ENCODE measurements at regions not wholly inside any gene's neighbourhood (a gene's known extent, or its start where the extent isn't known, plus 50 kb on each side); places are given as distances from the start of the nearest gene placed in this dataset.

DNA sequence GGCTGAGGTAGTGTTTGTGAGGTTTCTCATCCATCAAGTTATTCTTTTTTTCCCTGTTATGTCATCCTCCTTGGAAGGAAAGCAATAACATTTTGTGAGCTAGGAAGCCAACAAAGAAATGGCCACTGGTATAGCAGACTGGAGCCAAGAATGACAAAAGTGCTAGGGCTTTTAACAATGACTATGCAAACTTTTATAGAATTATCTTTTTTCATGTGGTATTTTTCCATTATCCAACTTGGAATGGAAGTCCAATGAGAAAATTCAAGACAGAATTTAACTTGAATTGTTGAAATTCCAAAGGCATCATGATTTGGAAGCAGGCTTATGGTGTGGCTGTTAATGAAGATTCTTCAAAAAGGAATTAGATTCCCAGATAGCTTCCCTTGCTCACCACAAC, 216.4 kb upstream of the PDGFD start:
- Mint-ChIP-seq H3K9me3 (no peaks in the 10 kb centered on the region), H3K36me3 (ENCODE audit: insufficient read depth in 2 of 2) (no peaks in the 10 kb centered on the region), H3K4me1 (ENCODE audit: low read depth) (no peaks in the 10 kb centered on the region), H3K4me3 (no peak overlapping the region), H3K27ac (no peak overlapping the region), H3K27me3 (ENCODE audit: low read depth) (no peaks in the 10 kb centered on the region)
- DNase-seq: no peak
- ATAC-seq (replicated peaks in 1 of 2): no peak

DNA sequence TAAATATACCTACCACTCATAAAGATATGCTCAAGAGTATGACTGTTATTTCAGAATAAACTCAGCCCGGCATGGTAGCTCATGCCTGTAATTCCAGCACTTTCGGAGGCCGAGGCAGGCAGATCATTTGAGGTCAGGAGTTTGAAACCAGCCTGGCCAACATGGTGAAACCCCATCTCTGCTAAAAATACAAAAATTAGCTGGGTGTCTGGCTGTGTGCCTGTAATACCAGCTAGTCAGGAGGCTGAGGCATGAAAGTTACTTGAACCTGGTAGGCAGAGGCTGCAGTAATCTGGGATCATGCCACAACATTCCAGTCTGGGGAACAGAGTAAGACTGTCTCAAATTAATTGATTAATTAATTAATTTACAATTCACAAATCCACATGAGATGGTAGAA, 208.2 kb upstream of the PDGFD start:
- no peaks in the 10 kb centered on the region for H3K27me3 Mint-ChIP-seq (ENCODE audit: low read depth)
- no peak overlapping the region for H3K27ac Mint-ChIP-seq
- H3K4me1 Mint-ChIP-seq (ENCODE audit: low read depth): no peaks in the 10 kb centered on the region
- no peaks in the 10 kb centered on the region for H3K9me3 Mint-ChIP-seq
- ATAC-seq (replicated peaks in 1 of 2) (no peak), DNase-seq (no peak)
- no peaks in the 10 kb centered on the region for H3K36me3 Mint-ChIP-seq (ENCODE audit: insufficient read depth in 2 of 2)
- no peak overlapping the region for H3K4me3 Mint-ChIP-seq

DNA sequence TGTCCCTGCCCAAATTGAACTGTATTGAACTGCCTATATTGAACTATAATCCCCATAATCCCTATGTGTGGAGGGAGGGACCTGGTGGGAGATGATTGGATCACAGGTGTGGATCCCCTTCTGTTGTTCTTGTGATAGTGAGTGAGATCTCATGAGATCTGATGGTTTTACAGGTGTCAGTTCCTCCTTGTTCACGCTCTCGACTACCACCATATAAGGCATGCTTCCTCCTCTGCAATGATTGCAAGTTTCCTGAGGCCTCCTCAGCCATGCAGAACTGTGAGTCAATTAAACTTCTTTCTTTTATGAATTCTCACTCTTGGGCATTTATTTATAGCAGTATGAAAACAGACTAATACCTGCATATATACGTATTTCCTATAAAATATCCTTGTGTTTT, 206.5 kb upstream of the PDGFD start:
- Mint-ChIP-seq H3K4me1 (ENCODE audit: low read depth) (no peaks in the 10 kb centered on the region), H3K27me3 (ENCODE audit: low read depth) (no peaks in the 10 kb centered on the region), H3K36me3 (ENCODE audit: insufficient read depth in 2 of 2) (no peaks in the 10 kb centered on the region), H3K9me3 (peaks cover 0 to 2% of the 10 kb centered on the region in 2 donors), H3K4me3 (no peak overlapping the region), H3K27ac (no peak overlapping the region)
- ATAC-seq (replicated peaks in 1 of 2) (no peak), DNase-seq (no peak)

DNA sequence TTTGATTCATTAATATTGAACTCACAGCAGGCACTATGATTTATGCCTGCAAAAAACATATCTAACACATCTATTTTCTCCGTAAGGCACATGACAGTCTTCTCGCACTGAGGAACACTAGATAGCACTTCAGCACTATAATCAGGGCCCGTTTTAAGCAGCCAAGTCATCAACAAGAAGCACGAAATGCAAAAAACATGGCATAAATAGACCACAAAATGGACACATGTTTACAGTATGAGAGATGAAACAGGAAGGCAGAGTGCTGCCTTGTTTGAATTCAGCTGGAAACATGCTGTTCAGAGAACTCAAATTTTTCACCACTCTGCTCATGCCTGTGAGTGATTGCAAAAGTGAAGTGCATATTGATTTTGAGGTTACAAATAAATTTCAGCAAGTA, 205.8 kb upstream of the PDGFD start:
- ATAC-seq (replicated peaks in 1 of 2): no peak
- no peak overlapping the region for H3K27ac Mint-ChIP-seq
- H3K4me3 Mint-ChIP-seq: no peak overlapping the region
- no peaks in the 10 kb centered on the region for H3K36me3 Mint-ChIP-seq (ENCODE audit: insufficient read depth in 2 of 2)
- peaks cover 1 to 4% of the 10 kb centered on the region in 2 donors for H3K9me3 Mint-ChIP-seq
- no peaks in the 10 kb centered on the region for H3K4me1 Mint-ChIP-seq (ENCODE audit: low read depth)
- no peaks in the 10 kb centered on the region for H3K27me3 Mint-ChIP-seq (ENCODE audit: low read depth)
- no peak for DNase-seq

DNA sequence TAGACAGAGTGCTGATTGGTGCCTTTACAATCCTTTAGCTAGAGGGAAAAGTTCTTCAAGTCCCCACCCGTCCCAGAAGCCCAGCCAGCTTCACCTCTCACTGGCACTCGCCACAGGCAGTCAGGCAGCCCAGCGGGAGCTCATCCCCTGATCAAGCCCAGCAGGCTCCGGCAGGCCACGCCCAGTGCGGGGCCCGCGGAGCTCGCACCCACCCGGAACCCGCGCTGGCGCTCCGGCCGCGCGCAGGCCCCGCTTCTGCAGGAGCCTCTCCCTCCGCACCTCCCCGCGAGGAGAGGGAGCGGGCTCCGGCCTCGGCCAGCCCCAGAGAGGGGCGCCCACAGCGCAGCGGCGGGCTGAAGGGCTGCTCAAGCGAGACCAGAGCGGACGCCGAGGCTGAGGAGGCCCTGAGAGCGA, 202.4 kb upstream of the PDGFD start:
- Mint-ChIP-seq H3K9me3 (peaks cover 1 to 4% of the 10 kb centered on the region in 2 donors), H3K4me1 (ENCODE audit: low read depth) (no peaks in the 10 kb centered on the region), H3K27ac (no peak overlapping the region), H3K4me3 (no peak overlapping the region), H3K36me3 (ENCODE audit: insufficient read depth in 2 of 2) (no peaks in the 10 kb centered on the region), H3K27me3 (ENCODE audit: low read depth) (no peaks in the 10 kb centered on the region)
- DNase-seq (no peak), ATAC-seq (replicated peaks in 1 of 2) (no peak)

DNA sequence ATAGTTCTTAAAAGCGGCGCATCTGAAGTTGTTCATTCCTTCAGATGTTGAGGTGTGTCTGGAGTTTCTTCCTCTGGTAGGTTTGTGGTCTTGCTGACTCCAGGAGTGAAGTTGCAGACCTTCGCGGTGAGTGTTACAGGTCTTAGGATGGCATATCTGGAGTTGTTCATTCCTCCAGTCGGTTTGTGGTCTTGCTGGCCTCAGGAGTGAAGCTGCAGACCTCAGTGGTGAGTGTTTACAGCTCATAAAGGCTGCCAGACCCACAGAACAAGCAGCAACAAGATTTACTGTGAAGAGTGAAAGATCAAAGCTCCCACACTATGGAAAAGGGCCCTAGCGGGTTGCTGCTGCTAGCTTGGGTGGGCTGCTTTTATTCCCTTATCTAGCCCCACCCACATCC, 201.7 kb upstream of the PDGFD start:
- peaks cover 1 to 4% of the 10 kb centered on the region in 2 donors for H3K9me3 Mint-ChIP-seq
- DNase-seq (no peak), ATAC-seq (replicated peaks in 1 of 2) (no peak)
- no peak overlapping the region for H3K4me3 Mint-ChIP-seq
- H3K27me3 Mint-ChIP-seq (ENCODE audit: low read depth): no peaks in the 10 kb centered on the region
- H3K27ac Mint-ChIP-seq: no peak overlapping the region
- H3K36me3 Mint-ChIP-seq (ENCODE audit: insufficient read depth in 2 of 2): no peaks in the 10 kb centered on the region
- H3K4me1 Mint-ChIP-seq (ENCODE audit: low read depth): no peaks in the 10 kb centered on the region

DNA sequence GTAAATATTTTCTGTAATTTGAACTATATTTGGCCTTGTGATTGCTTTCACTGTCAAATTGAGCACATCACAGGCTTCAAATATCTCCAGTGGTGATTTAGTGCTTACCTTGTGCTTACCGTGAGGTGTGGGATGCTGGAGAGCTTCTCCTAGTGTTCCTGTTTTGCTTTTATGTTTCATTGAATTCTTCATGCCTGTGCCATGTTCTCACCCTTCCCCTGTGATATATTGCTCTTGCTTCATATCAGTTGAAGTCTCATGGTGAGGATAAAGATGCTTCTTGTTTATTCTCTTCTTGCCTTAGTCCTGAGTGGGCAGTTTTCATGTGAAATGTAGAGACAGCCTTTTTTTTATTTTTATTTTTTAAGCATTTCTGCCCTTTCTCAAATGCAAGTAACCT, 198.0 kb upstream of the PDGFD start:
- no peaks in the 10 kb centered on the region for H3K27me3 Mint-ChIP-seq (ENCODE audit: low read depth)
- peaks cover 1 to 4% of the 10 kb centered on the region in 2 donors for H3K9me3 Mint-ChIP-seq
- ATAC-seq (replicated peaks in 1 of 2) (no peak), DNase-seq (no peak)
- H3K36me3 Mint-ChIP-seq (ENCODE audit: insufficient read depth in 2 of 2): no peaks in the 10 kb centered on the region
- no peaks in the 10 kb centered on the region for H3K4me1 Mint-ChIP-seq (ENCODE audit: low read depth)
- H3K27ac Mint-ChIP-seq: no peak overlapping the region
- H3K4me3 Mint-ChIP-seq: no peak overlapping the region

DNA sequence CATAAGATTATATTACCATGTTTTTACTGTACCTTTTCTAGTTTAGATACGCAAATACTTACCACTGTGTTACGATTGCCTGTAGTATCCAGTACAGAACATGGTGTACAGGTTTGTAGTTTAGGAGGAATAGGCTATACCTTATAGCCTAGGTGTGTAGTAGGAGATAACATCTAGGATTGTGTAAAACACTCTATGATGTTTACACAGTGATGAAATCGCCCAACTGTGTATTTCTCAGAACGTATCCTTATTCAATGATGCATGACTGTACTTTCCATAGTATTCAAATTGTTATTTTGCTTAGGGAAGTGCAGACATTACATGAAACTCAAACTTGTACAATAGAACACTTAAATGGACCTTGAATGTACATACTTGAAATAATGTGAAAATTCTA, 188.1 kb upstream of the PDGFD start:
- no peak for ATAC-seq (replicated peaks in 1 of 2)
- Mint-ChIP-seq H3K4me1 (ENCODE audit: low read depth) (no peaks in the 10 kb centered on the region), H3K27ac (no peak overlapping the region), H3K27me3 (ENCODE audit: low read depth) (no peaks in the 10 kb centered on the region), H3K36me3 (ENCODE audit: insufficient read depth in 2 of 2) (peaks cover 1 to 4% of the 10 kb centered on the region in 2 donors), H3K9me3 (peaks cover 8% of the 10 kb centered on the region in 2 donors), H3K4me3 (no peak overlapping the region)
- DNase-seq: no peak

DNA sequence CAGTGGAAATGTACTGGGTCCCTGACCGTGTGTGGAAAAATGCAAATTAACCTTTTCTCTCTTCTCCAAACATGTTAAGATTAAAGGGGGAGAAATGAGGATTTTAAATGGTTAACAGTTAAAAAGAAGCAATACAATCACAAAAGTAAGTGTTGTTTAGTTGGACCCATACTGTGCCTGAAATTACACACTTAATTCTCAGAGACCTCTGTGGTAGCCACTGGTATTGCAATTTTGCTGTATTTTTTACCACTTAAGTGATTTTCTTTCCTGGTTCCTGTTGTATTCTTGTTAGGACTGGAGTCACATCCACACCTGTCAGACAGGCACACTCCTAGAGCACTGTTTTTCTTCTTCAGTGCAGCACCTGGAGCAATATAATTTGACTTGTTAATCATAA, 179.6 kb upstream of the PDGFD start:
- no peaks in the 10 kb centered on the region for H3K36me3 Mint-ChIP-seq (ENCODE audit: insufficient read depth in 2 of 2)
- no peak for ATAC-seq (replicated peaks in 1 of 2)
- H3K9me3 Mint-ChIP-seq: no peaks in the 10 kb centered on the region
- no peak overlapping the region for H3K27ac Mint-ChIP-seq
- no peak for DNase-seq
- no peaks in the 10 kb centered on the region for H3K27me3 Mint-ChIP-seq (ENCODE audit: low read depth)
- no peaks in the 10 kb centered on the region for H3K4me1 Mint-ChIP-seq (ENCODE audit: low read depth)
- H3K4me3 Mint-ChIP-seq: no peak overlapping the region

DNA sequence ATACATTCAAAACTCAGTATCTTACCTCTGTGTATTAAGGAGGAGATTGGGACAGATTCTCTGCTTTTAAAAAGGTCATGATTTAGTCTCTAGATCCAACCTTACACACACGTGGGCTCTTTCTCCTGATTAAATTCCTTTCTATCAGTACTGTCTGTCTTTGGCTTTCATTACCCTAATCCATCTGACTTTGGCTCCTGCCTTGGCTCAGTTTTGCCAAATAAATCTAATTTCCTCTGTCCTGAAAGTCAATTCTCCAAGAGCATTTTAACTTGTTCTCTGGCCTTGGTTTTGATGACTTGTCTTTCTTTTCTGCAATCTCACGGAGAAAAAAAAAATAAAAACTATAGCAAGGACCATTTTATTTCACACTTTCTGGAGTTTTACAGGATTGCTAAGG, 176.6 kb upstream of the PDGFD start:
- Mint-ChIP-seq H3K27ac (no peak overlapping the region), H3K27me3 (ENCODE audit: low read depth) (no peaks in the 10 kb centered on the region), H3K4me3 (no peak overlapping the region), H3K9me3 (no peaks in the 10 kb centered on the region), H3K36me3 (ENCODE audit: insufficient read depth in 2 of 2) (no peaks in the 10 kb centered on the region), H3K4me1 (ENCODE audit: low read depth) (no peaks in the 10 kb centered on the region)
- DNase-seq: no peak
- no peak for ATAC-seq (replicated peaks in 1 of 2)

DNA sequence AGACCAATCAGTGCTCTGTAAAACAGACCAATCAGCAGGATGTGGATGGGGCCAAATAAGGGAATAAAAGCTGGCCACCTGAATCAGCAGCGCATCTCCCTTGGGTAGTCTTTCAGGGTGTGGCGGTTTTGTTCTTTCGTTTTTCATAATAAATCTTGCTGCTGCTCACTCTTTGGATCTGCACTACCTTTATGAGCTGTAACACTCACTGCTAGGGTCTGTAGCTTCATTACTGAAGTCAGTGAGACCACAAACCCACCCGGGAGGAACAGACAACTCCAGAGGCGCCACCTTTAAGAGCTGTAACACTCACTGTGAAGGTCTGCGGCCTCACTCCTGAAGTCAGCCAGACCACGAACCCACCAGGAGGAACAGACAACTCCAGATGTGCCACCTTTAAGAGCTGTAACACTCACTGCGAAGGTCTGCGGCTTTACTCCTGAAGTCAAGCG, 175.5 kb upstream of the PDGFD start:
- no peaks in the 10 kb centered on the region for H3K9me3 Mint-ChIP-seq
- H3K4me1 Mint-ChIP-seq (ENCODE audit: low read depth): no peaks in the 10 kb centered on the region
- ATAC-seq (replicated peaks in 1 of 2) (peak in 1 of 2 donors; percentile 7), DNase-seq (no peak)
- H3K36me3 Mint-ChIP-seq (ENCODE audit: insufficient read depth in 2 of 2): no peaks in the 10 kb centered on the region
- no peak overlapping the region for H3K27ac Mint-ChIP-seq
- no peaks in the 10 kb centered on the region for H3K27me3 Mint-ChIP-seq (ENCODE audit: low read depth)
- H3K4me3 Mint-ChIP-seq: no peak overlapping the region

DNA sequence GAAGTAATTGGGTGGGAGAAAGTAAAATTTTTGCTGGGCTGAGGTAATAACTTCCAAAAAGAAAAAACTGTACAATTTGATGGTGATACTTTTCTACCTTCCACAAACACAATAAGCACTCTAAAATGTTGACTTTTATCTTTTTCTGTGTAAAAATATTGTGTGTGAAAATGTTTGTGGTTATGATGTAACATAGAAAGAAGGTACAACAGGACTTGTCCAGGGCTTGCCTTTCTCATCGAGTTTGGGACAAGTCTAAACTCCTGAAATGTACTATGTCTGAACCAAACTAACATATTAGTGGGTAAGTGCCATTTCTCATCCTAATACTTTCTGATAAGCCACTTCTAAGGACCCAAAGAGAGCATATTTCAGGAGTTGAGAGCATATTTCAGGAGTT, 174.2 kb upstream of the PDGFD start:
- ATAC-seq (replicated peaks in 1 of 2): no peak
- H3K4me3 Mint-ChIP-seq: no peak overlapping the region

DNA sequence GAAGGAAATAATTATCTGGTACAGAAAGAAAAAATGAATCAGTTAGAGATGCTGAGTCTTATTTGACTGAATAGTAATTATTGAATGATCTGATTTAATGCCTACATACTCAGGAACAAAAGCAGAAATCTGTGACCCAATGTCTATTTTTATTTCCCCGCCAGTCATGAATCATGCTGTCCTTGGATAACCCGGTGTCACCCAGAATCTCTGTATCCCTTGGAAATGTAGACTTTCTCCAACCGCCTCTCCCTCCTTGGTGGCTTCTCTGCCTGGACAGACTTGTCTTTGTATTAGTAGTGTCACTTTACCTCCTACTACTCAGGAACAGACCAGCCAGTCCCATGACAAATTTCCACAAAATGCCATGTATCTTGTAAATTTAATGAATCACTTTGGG, 173.3 kb upstream of the PDGFD start:
- no peak overlapping the region for H3K27ac Mint-ChIP-seq
- DNase-seq (no peak), ATAC-seq (replicated peaks in 1 of 2) (no peak)
- H3K4me3 Mint-ChIP-seq: no peak overlapping the region
- H3K36me3 Mint-ChIP-seq (ENCODE audit: insufficient read depth in 2 of 2): no peaks in the 10 kb centered on the region
- H3K9me3 Mint-ChIP-seq: peaks cover 0 to 2% of the 10 kb centered on the region in 2 donors
- no peaks in the 10 kb centered on the region for H3K4me1 Mint-ChIP-seq (ENCODE audit: low read depth)
- H3K27me3 Mint-ChIP-seq (ENCODE audit: low read depth): no peaks in the 10 kb centered on the region

More for the DNA sequence above, 174.2 kb upstream of the PDGFD start:
- Mint-ChIP-seq H3K9me3 (peaks cover 0 to 2% of the 10 kb centered on the region in 2 donors), H3K27ac (no peak overlapping the region), H3K4me1 (ENCODE audit: low read depth) (no peaks in the 10 kb centered on the region), H3K36me3 (ENCODE audit: insufficient read depth in 2 of 2) (no peaks in the 10 kb centered on the region), H3K27me3 (ENCODE audit: low read depth) (no peaks in the 10 kb centered on the region)
- DNase-seq: no peak

DNA sequence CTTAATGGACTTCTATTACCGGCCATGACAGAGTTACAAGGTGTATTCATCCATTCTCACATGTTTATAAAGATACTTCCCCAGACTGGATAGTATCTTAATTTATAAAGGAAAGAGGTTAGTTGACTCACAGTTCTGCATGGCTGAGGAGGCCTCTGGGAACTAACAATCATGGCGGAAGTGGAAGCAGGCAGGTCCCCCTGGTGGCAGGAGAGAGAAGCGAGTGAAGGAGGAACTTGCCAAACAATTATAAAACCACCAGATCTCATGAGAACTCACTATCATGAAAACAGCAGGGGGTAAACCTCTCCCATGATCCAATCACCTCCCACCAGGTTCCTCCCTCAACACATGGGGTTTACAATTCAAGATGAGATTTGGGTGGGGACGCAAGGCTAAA, 170.0 kb upstream of the PDGFD start:
- H3K27ac Mint-ChIP-seq: no peak overlapping the region
- no peaks in the 10 kb centered on the region for H3K27me3 Mint-ChIP-seq (ENCODE audit: low read depth)
- ATAC-seq (replicated peaks in 1 of 2) (no peak), DNase-seq (no peak)
- H3K4me1 Mint-ChIP-seq (ENCODE audit: low read depth): no peaks in the 10 kb centered on the region
- no peaks in the 10 kb centered on the region for H3K36me3 Mint-ChIP-seq (ENCODE audit: insufficient read depth in 2 of 2)
- H3K4me3 Mint-ChIP-seq: no peak overlapping the region
- peaks cover 0 to 2% of the 10 kb centered on the region in 2 donors for H3K9me3 Mint-ChIP-seq
